ENCODE measurements at regions not wholly inside any gene's neighbourhood (a gene's known extent, or its start where the extent isn't known, plus 50 kb on each side); places are given as distances from the start of the nearest gene placed in this dataset.

GRCh38 chr2:144151851-144152250 is 368.1 kb downstream of the ZEB2 start:
- no peak for DNase-seq

- no peak for DNase-seq
Measured at GRCh38 chr2:144151405-144151804, 368.5 kb downstream of the ZEB2 start.

- no peak for DNase-seq
Measured at GRCh38 chr2:144147356-144147755, 372.6 kb downstream of the ZEB2 start.

GRCh38 chr2:144146876-144147275 is 373.0 kb downstream of the ZEB2 start:
- DNase-seq, result no peak

- DNase-seq, result no peak
Measured at GRCh38 chr2:144146076-144146475, 373.8 kb downstream of the ZEB2 start.

GRCh38 chr2:144143294-144144151 is 376.4 kb downstream of the ZEB2 start:
- no peak for DNase-seq

- DNase-seq, result no peak
Measured at GRCh38 chr2:144140891-144141290, 379.0 kb downstream of the ZEB2 start.

- no peak for DNase-seq
Measured at GRCh38 chr2:144137705-144138428, 382.1 kb downstream of the ZEB2 start.

- DNase-seq, result no peak
Measured at GRCh38 chr2:144137272-144137671, 382.6 kb downstream of the ZEB2 start.

- no peak for DNase-seq
Measured at GRCh38 chr2:144136297-144137010, 383.5 kb downstream of the ZEB2 start.

- no peak for DNase-seq
Measured at GRCh38 chr2:144133936-144134665, 385.8 kb downstream of the ZEB2 start.

GRCh38 chr2:144132357-144132756 is 387.6 kb downstream of the ZEB2 start:
- no peak for DNase-seq

GRCh38 chr2:144131042-144131441 is 388.9 kb downstream of the ZEB2 start:
- no peak for DNase-seq

GRCh38 chr2:144130551-144130950 is 389.4 kb downstream of the ZEB2 start:
- DNase-seq, result no peak

GRCh38 chr2:144128130-144128746 is 391.7 kb downstream of the ZEB2 start:
- DNase-seq, result no peak

GRCh38 chr2:144127693-144128092 is 392.2 kb downstream of the ZEB2 start:
- no peak for DNase-seq

GRCh38 chr2:144126302-144126701 is 393.6 kb downstream of the ZEB2 start:
- no peak for DNase-seq

GRCh38 chr2:144125751-144126150 is 394.2 kb downstream of the ZEB2 start:
- no peak for DNase-seq

GRCh38 chr2:144124882-144125281 is 395.0 kb downstream of the ZEB2 start:
- DNase-seq, result no peak

GRCh38 chr2:144120487-144120886 is 399.4 kb downstream of the ZEB2 start:
- no peak for DNase-seq

- DNase-seq, result no peak
Measured at GRCh38 chr2:144117086-144117485, 402.8 kb downstream of the ZEB2 start.

GRCh38 chr2:144115739-144116291 is 404.1 kb downstream of the ZEB2 start:
- DNase-seq, result no peak
